Adrenal gland (tissue), 5 donors: ENCODE measurements at regions not wholly inside any gene's neighbourhood (a gene's known extent, or its start where the extent isn't known, plus 50 kb on each side); places are given as distances from the start of the nearest gene placed in this dataset.

Source experiments
- POLR2A ChIP-seq, 2 donors: fragments of 450-650 bp; IDR thresholded peaks; one replicate each; pipeline ENCODE4 v1.6.1; 2017; ENCODE audit warnings: antibody characterized with exemption in 2 of 2, mild to moderate bottlenecking in 2 of 2, moderate library complexity in 1 of 2
- TF ChIP-seq, protein P1 (sequence below), 6 experiments: fragments of 450-650 bp in 4 of 6; fragments of 200-600 bp in 2 of 6; sonication (generic) in 1 of 6; IDR thresholded peaks; 1 replicate in 5 of 6; 2 replicates in 1 of 6; pipeline versions ENCODE4 v1.5.1 to v1.8.0; 2016 to 2021; ENCODE audit warnings: antibody characterized with exemption in 6 of 6, mild to moderate bottlenecking in 2 of 6, moderate library complexity in 1 of 6
- donor health status: DM: no; HTN: no; CAD: no.

GRCh38 chr16:61050547-61050946 is 985.7 kb downstream of the CDH8 start:
- TF ChIP-seq, protein P1, sequence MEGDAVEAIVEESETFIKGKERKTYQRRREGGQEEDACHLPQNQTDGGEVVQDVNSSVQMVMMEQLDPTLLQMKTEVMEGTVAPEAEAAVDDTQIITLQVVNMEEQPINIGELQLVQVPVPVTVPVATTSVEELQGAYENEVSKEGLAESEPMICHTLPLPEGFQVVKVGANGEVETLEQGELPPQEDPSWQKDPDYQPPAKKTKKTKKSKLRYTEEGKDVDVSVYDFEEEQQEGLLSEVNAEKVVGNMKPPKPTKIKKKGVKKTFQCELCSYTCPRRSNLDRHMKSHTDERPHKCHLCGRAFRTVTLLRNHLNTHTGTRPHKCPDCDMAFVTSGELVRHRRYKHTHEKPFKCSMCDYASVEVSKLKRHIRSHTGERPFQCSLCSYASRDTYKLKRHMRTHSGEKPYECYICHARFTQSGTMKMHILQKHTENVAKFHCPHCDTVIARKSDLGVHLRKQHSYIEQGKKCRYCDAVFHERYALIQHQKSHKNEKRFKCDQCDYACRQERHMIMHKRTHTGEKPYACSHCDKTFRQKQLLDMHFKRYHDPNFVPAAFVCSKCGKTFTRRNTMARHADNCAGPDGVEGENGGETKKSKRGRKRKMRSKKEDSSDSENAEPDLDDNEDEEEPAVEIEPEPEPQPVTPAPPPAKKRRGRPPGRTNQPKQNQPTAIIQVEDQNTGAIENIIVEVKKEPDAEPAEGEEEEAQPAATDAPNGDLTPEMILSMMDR (IDR thresholded peaks at IDR 0.05): no peak
- TF ChIP-seq POLR2A (IDR thresholded peaks at IDR 0.05): no peak
